ENCODE measurements at regions not wholly inside any gene's neighbourhood (a gene's known extent, or its start where the extent isn't known, plus 50 kb on each side); places are given as distances from the start of the nearest gene placed in this dataset.

DNA sequence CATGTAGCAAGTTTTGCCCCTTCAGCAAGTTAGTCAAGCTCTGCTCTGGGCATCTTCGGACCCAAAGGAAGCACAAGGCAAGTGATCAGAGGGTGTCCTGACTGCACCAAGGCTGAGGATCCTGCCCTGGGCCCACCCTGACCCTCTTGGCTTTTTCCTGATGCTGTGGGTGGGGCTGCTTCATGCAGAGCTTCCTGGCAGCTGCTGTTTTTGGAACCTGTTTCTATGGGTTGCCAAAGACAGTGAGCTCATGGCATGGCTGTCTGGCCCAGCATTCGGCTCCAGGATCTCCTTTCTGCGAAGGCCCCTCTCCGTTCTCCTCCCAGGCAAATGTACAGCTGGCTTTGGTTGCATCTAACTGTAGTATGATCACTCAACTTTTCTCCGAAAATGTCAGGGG lies 497.9 kb downstream of the ARHGEF28 start:
- DNase-seq (ENCODE audit: low spot score), result no peak

DNA sequence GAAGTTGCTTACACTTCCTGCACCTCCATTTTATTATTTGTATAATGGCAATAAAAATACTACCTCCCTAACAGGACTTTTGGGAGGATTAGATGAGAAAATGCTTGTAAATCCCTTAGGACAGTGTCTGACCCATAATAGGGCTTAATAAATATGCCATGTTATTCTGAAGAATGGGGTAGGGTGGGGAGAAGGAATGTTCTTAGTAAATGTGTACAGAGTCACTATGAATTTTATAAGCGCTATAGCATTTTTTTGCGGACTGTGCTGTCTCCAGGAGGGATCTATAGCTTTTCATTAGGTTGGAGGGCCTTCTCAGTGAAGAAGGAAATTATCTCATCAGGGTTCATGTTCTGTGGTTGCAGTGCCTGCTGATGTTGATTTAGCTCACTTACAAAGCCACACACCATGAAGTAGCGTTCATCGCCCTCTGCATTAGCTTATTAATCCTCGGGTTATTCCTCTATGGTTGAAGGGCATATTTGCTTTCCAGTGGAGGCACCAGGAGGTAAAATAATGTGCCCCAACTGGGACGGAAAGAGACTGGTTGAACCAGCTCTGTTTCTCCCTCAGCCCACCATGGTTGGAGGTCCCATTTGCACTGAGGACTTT lies 497.1 kb downstream of the ARHGEF28 start:
- DNase-seq (ENCODE audit: low spot score), result no peak

DNA sequence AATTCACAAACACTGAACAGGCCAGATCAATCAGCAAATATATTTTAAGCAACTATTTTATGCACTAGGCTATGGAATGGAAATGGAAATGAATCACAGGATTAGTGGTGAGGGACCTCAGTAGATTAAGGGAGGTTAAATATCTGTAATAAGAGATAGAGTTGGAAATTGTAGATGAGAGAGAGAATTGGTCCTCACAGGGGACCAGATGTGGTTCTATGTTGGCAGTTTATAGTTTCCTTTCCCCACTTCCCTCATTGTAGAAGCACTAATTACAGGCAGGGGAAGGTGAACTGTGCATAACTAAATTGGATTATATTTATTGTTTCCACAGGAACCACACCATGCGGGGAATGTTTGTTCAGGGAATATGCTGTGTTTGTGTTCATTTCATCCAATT lies 496.2 kb downstream of the ARHGEF28 start:
- no peak for DNase-seq (ENCODE audit: low spot score)

DNA sequence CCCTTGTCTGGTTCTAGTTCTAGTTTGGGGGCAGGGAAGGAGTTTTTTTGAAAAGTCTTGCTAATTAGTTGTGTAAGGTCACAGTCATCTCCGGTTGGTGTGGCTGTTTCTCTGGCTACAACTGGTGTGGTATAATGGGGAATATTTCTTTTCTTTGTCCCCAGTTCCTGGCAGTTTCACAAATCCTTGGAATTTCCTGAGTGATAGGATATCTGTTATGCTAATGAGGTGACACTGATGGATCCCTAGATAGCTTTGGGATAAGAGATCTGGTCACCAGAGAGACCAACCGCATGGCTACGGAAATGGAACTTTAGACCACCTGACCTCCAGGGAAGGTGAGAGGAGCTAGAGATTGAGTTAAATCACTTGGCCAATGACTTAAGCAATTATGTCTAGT lies 494.6 kb downstream of the ARHGEF28 start:
- no peak for DNase-seq (ENCODE audit: low spot score)

DNA sequence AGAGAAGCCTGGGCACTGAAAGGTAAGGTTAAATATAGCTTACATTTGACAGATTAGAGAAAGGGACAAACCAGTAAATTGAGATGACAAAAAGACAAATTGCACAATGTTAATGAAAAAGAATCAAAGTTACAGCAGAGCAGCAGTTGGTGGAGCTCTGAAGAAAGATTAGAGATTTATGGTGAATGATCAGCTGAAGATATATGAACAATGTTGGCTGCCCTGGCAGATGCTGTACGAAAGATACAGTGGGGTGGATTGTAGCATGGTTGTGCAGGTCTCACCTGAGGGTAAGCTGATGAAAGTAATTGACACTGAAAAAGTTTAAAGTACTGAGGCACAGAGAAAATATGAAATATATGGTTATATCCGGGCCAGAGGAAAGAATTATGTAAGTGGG lies 492.1 kb downstream of the ARHGEF28 start:
- DNase-seq (ENCODE audit: low spot score), result no peak

DNA sequence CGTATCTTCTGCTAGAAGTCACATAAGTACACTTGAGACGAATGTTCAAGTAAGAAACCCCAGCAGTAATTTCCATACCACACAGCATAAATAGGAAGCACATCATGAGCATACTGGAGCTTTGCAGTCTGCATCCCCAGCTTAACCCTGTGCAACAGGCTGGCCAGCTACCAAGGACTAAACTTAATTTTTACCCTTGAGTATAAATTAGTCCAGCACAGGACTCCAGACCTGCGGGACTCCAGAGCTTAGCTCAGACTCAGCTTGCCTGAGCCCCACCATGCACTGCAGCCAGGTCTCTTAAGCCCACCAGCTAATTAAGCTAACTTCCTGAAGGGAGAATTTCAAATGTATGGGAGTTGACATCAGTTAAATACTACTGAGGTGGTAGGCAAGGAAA lies 491.0 kb downstream of the ARHGEF28 start:
- no peak for DNase-seq (ENCODE audit: low spot score)

DNA sequence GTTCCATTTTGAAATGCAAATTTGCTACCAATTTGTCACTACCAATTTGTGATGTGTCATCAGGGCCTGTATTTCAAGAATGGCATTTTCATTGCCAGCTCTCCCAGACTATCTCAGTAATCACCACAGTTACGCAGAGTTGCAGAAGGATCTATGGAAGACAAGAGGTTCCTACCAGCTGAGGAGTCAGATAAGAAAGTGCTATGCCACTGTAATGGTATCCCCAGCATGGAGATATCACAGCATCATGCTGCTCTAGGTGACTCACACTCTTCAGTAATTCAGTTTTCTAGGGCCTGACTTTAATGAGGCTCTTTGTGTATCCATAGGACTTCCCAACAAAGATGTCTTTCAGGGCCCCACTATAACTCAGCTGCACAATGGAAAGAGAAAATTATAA lies 490.3 kb downstream of the ARHGEF28 start:
- no peak for DNase-seq (ENCODE audit: low spot score)

DNA sequence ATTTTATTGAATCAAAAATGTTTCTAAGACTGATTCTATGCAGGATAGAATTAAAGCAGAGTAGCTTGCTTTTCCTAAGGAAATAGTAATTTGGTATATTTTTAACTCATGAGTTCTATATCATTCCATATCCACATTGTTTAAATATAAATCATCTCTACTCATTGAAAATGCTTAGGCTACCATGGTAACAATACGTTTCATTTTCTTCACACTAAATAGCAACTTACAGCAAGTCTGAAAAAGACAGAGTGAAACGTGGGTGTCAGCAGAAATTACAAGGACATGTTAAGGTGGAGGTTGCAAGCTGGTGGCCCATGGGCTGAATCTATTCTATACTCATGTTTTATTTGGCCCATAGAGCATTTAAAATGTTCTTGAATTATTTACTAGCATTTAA lies 487.9 kb downstream of the ARHGEF28 start:
- DNase-seq (ENCODE audit: low spot score), result no peak

DNA sequence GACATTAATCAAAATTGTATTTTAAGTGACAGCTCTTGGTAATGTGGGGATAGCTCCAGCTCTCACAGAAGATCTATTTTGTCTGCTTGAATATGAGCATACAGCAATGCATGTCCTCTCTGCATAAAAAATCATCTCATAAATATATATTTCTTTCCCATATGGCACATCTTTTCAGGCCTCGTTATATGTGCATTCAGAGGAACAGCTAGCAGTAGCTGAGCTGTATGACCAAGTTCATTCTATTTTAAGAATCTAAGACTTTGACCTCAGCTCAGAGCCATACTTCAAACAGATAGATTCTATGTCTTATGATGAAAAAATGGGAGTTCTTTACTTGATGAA lies 487.2 kb downstream of the ARHGEF28 start:
- DNase-seq (ENCODE audit: low spot score), result no peak

DNA sequence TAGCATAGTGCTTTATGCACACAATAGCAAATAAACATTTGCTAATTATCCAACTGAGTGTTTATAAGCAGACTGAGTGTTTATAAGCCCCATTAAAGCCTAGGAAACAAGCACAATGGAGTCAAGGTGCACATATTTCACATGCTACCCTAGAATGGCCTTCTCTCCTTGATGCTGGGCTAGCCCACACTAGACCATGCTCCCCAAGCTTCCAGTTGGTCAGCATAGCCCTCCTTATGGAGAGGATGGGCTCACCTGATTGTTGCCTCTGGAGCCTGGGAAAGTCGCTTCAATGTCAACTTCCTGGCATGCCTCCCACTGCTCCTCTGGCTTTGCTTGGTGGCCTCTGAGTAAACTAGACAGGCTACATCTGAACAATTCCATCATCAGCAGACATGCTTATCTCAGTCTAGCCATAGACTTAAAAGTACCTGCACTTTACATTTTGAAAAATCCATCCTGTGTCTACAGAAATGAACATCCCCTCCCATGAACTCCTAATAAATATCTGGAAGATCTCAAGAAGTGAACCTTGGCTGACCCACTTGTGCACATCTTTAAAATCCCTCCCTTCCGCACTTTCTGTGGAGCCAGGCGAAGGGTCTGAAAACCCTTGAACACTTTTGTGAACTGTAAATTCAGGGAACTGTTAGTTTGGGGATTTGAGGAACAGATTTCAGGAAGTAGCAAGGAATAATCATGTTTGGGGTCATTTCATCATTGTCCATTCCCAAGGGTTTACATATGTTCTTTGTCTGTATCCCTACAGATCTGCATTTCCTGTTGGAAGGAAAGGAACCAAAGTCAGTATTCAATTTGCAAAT lies 486.6 kb downstream of the ARHGEF28 start:
- no peak for DNase-seq (ENCODE audit: low spot score)

DNA sequence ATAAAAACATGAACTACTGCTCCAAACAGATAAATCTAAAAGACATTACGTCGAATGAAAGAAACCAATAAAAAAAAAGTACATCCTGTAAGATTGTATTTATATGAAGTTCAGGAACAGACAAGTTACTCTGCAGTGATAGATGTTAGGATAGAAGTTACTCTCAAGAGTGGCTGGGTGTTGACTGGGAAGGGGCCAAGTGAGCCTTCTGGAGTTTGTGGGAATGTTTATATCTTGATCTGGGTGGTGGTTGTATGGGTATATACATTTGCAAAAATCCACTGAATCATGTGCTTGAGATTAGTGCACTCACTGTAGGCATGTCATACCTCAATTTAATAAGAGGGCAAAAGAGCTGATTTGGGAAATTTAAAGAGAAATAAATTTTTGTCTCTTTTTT lies 485.8 kb downstream of the ARHGEF28 start:
- no peak for DNase-seq (ENCODE audit: low spot score)

DNA sequence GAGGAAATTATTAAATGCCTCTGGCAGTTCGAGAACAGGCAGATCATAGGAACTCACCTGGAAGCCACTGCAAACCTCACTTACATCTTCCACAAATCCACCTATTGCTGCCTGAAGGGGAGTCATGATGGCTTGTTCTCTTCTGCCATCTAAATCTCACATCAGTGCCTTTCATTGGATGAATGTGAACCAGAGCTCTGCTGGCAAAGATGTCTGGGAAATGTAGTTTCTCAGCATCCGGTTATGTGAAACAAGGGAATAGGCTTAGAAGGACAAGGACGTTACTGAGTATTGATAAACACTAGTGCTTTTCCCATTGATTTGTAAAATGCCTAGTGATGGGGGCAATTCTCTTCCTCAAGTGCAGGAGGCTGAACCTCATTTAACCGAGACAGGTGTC lies 483.3 kb downstream of the ARHGEF28 start:
- peak; percentile 38 for DNase-seq (ENCODE audit: low spot score)

DNA sequence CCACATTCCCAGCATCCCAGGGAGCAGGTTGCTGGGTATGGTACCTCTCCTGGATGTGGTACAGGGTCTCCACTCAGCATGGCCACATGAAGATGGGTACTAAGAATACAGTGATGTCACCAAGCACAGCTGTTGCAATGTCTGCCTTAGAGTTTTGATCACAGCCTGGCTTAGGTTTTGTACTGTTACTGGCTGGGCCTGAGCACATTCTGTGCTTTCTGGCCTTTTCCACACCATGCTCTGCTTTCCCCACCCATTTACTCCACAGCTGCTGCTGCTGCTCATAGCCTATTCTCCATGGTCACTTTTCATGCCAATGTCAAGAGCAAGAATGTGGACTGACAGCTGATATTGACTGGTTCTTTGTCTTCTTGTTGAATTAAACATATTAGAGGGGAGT lies 481.9 kb downstream of the ARHGEF28 start:
- no peak for DNase-seq (ENCODE audit: low spot score)

DNA sequence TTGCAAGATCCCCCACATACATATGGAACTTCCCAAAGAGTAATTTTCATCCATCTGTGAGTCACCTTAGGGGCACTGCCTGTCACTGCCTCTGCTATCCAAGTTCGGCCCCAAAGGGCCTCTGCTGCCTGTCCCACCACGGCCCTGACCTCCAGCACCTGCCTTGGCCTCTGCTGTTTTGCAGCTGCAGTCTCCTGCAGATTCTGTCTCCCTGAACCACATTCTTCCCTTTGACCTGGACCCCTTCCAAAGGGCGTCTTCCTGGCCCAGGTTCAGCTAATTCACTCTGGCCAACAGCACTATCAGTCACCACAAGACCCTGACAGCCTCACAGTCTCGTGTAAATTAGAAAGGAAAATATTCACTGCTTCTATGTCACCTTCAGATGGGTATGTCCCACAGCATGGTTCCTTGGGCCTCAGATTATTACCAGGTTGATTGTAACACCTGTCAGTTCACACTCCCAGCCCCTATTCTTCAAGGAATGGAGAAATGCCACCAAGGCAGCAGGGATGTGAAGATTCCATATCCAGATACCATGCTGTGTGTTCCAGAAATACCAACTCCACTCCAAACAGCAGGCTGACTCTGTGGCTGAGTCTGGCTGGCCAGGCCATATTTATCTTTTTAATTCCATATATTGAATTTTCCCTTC lies 479.3 kb downstream of the ARHGEF28 start:
- no peak for DNase-seq (ENCODE audit: low spot score)

DNA sequence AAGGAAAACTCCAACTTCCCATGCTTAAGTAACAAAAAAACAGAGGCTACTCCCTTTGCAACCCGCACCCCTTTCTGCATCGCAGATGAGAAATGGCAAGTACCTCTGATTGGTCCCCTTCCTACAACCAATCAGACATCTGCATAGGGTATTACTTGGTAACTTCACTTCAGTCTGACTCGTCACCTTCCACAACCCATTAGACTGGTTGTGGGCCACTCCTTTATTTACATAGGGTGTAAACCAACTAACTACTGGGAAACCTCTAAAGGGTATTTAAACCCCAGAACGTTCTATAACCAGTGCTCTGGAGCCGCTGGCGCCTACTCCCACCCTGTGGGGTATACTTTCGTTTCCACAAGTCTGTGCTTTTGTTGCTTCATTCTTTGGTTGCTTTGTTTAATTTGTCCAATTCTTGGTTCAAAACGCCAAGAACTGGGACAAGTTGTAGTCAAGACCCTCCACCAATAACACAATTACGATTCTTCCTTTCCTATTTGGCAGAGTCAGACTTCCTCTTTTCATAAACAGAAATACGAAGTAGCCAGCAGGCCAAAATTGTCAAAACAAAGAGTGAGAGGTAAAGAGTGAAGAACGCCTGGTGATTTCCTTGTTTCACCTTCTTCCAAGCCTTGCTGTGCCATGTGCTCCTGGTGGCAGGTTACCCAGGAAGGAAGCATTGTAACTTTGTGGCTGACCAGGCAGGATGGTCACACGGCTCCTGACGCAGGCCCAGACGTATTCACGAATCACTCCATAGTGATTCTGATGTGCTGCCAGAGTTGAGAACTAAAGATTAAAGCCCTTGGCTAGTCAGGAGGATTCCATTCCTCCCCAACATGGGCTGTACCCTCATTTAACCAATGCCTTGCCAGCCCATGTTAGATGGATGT lies 477.4 kb downstream of the ARHGEF28 start:
- no peak for DNase-seq (ENCODE audit: low spot score)

DNA sequence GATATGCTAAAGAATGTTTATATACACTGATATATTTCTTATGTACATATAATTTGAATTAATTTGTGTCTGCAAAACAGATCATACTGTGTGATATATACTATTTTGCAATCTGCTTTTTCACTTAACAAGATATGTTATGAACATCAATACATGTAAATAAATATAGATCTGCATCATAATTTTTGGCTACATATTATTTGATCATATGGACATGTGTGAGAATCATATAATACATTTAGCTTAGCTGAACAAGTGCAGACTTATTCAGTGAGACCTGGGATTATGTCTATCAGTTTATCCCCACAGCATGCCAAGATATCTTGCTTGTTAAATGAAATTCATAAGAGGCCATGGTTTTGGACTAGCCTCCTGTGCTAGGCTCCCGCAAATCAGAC lies 474.3 kb downstream of the ARHGEF28 start:
- DNase-seq (ENCODE audit: low spot score), result no peak

DNA sequence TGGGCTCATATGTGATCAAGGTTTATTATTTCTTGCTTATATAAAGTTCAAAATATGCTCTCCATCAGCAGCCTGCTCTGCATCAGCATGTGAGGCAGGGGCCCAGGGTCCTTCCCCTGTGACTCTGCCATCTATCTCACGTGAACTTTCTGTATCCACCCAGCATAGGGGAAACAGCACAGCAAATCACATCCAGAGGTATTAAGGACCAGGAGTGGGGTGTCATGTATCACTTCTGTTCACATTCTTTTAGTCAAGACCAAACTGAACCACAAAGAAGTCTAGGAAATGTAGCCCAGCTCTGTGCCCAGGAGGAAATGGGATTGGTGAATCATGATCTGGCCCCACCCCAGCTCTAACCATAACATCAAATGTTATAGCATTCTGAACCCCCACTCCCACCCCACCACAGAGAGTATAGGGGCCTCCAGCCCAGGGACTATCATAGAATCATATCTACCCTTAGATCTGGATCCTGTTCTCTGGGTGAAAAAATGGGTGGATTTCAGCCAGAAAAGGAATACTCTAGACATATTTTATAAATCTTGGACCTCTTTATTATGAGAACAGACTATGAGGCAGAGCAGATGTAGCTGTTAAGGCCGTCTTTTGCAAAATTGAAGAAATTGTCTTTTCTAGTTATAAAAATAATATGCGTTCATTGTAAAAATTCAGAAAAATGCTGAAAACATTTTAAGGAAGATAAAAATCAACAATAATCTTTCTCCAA lies 473.7 kb downstream of the ARHGEF28 start:
- no peak for DNase-seq (ENCODE audit: low spot score)

DNA sequence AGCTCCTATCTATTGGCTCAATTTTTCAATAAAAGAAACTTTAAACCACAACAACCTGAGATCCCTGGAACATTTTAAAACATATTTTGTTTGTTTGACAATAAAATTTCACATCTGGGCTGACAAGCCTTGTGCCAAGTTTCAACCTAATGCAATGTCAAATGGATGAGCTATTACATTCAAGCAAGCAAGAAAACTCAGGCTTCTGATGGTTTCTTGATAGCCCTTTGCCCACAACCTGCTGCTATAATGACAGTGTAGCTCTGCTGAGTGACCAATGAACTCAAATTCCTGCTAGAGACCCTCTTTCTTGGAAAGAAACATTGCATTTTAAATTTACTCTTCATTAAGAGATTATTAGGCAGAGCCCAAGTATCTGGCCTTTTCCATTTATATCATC lies 472.9 kb downstream of the ARHGEF28 start:
- no peak for DNase-seq (ENCODE audit: low spot score)

DNA sequence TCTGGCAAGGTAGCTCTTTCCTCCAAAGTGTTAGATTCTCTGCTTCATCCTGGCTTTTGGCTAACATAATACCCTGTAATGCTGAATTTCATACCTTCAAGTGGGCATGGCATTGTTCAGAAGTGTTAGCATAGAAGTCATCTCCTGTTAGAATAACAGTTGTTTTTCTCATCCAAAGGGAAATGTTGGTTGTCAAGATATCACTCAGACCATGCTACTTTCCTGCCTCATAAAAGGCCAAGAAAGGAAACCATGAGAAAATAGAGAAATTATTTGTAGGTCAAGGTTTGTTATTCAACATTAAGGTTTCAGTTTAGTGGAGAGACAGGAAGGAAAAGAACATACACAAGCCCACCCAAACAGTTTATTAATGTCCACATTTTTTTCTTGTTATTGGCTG lies 472.5 kb downstream of the ARHGEF28 start:
- no peak for DNase-seq (ENCODE audit: low spot score)

DNA sequence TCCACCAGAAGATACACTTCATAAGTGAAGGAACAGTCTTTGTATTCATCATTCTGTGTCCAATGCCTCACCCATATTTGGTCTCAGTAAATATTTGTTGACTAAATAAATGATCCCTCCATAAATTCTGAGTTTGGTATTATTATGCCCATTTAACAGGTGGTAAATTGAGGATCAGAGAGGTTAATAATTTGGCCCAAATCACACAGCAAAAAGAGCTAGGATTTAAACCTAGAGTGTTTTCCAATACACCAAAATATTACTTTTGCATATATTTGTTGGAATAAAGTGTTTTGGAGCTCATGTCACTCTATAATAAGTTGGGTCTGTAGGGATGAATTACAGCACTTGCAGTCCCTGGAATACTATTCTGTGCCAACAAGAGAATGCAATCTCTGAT lies 470.3 kb downstream of the ARHGEF28 start:
- DNase-seq (ENCODE audit: low spot score), result no peak

DNA sequence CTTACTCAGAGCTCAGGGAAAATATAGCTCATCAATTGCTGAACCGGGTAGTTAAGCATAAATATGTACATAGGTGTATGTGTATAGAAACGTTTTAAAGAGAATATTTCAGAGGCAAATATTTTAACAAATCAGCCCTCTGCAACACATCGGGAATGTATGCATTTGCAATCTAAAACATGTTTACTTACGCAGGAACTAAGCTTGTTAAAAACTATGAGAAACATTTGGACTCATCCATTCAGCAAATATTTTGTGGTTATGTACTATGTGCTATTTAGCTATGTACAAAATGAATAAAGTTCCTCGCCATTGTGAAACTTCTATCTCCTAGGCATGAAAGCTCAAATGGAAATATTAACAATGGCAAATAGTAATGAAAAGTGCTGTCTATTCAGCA lies 469.9 kb downstream of the ARHGEF28 start:
- DNase-seq (ENCODE audit: low spot score), result no peak

DNA sequence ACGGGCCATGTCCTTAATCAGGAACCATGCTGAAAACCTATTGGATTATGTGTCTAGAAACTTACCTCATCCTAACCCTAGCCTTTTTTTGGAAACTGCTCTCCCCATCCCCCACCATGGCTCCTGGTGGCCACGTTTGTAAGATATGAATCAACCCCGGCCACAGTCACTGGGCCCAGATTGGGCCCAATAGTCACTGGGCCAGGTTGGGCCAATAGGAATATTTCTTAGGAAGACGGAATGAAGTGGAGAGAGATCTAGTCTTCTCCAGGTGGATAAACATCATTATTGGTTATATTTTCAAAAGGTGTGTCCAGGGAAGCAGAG lies 468.7 kb downstream of the ARHGEF28 start:
- DNase-seq (ENCODE audit: low spot score), result no peak
